Cerebellar cortex (tissue), 1 donor: ENCODE measurements at regions not wholly inside any gene's neighbourhood (a gene's known extent, or its start where the extent isn't known, plus 50 kb on each side); places are given as distances from the start of the nearest gene placed in this dataset.
A peak's percentile ranks its signal among the peaks of the same experiment; 100 is the strongest.
"Not testable (repeated sequence)": the region's sequence is repeated elsewhere in the genome, so short reads cannot be mapped to it uniquely, and the experiment has no call there.

Experiments used
- DNase-seq: peaks from one replicate; pipeline ENCODE4 v3.0.0-alpha.2; 2015; ENCODE audit warnings: low spot score

- peak; percentile 0 for DNase-seq
These were observed 297.3 kb downstream of the ABCC12 start for GRCh38 chr16:47858333-47858982.

GRCh38 chr16:47855431-47855830, 300.4 kb downstream of the ABCC12 start:
- DNase-seq, result no peak

- no peak for DNase-seq
These were observed 301.1 kb downstream of the ABCC12 start for GRCh38 chr16:47854737-47855136.

- no peak for DNase-seq
These were observed 302.8 kb downstream of the ABCC12 start for GRCh38 chr16:47852991-47853390.

GRCh38 chr16:47851146-47851545, 304.6 kb downstream of the ABCC12 start:
- no peak for DNase-seq

- DNase-seq, result no peak
These were observed 306.1 kb downstream of the ABCC12 start for GRCh38 chr16:47849736-47850135.

- no peak for DNase-seq
These were observed 307.2 kb downstream of the ABCC12 start for GRCh38 chr16:47848421-47849109.

GRCh38 chr16:47847220-47847970, 308.4 kb downstream of the ABCC12 start:
- DNase-seq, result no peak

GRCh38 chr16:47834485-47835024, 321.2 kb downstream of the ABCC12 start:
- DNase-seq, result no peak

- DNase-seq, result no peak
These were observed 322.0 kb downstream of the ABCC12 start for GRCh38 chr16:47833771-47834170.

GRCh38 chr16:47829850-47830600, 325.8 kb downstream of the ABCC12 start:
- no peak for DNase-seq

- DNase-seq, result no peak
These were observed 329.7 kb downstream of the ABCC12 start for GRCh38 chr16:47826070-47826469.

GRCh38 chr16:47817048-47817447, 338.7 kb downstream of the ABCC12 start:
- DNase-seq, result no peak

- DNase-seq, result no peak
These were observed 339.3 kb downstream of the ABCC12 start for GRCh38 chr16:47816511-47816910.

GRCh38 chr16:47815655-47816054, 340.1 kb downstream of the ABCC12 start:
- DNase-seq, result no peak

GRCh38 chr16:47811758-47812157, 344.0 kb downstream of the ABCC12 start:
- DNase-seq, result not testable (repeated sequence)

GRCh38 chr16:47806309-47806847, 345.2 kb downstream of the PHKB start:
- no peak for DNase-seq

GRCh38 chr16:47787696-47788095, 326.6 kb downstream of the PHKB start:
- no peak for DNase-seq

- no peak for DNase-seq
These were observed 320.5 kb downstream of the PHKB start for GRCh38 chr16:47781673-47782072.

- DNase-seq, result no peak
These were observed 319.2 kb downstream of the PHKB start for GRCh38 chr16:47780213-47780875.
